GM12864 (cell line): ENCODE measurements at regions not wholly inside any gene's neighbourhood (a gene's known extent, or its start where the extent isn't known, plus 50 kb on each side); places are given as distances from the start of the nearest gene placed in this dataset.

Experiments
- DNase-seq: peaks from one replicate; pipeline ENCODE4 v3.0.0-alpha.2; 2011; ENCODE audit warnings: low read depth
- H3K4me3 ChIP-seq: 2 replicates; pipeline ENCODE4 v1.5.1; 2011; ENCODE audit warnings: mild to moderate bottlenecking, low read depth, low read length, control low read depth
- TF ChIP-seq, protein P1 (sequence below): IDR thresholded peaks from 2 replicates; pipeline ENCODE4 v1.5.1; 2011; ENCODE audit warnings: low read depth, mild to moderate bottlenecking, moderate library complexity, low read length, control low read depth, inconsistent platforms; ENCODE audit errors: missing control alignments

DNA sequence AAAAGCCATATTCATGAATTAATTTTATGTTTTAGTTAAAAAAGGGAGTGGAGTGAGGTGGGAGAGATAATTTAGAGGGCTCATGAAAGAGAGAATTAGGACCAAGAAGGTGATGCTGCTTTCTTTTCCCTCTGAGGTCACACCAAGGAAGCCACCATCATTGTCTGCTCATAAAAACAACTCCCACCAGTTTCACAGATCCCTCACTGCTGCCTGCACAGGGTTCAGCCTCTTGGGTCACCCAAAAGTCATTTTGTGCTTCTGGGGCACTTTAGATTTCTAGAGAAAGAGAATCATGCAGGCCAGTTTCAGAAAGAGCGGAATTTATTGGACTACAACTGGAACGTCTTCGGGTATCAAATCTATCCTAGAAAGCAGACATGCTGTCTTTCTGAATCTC is 241.4 kb upstream of the EOMES start:
- no peak overlapping the region for H3K4me3 ChIP-seq
- DNase-seq, result no peak
- TF ChIP-seq, protein P1, sequence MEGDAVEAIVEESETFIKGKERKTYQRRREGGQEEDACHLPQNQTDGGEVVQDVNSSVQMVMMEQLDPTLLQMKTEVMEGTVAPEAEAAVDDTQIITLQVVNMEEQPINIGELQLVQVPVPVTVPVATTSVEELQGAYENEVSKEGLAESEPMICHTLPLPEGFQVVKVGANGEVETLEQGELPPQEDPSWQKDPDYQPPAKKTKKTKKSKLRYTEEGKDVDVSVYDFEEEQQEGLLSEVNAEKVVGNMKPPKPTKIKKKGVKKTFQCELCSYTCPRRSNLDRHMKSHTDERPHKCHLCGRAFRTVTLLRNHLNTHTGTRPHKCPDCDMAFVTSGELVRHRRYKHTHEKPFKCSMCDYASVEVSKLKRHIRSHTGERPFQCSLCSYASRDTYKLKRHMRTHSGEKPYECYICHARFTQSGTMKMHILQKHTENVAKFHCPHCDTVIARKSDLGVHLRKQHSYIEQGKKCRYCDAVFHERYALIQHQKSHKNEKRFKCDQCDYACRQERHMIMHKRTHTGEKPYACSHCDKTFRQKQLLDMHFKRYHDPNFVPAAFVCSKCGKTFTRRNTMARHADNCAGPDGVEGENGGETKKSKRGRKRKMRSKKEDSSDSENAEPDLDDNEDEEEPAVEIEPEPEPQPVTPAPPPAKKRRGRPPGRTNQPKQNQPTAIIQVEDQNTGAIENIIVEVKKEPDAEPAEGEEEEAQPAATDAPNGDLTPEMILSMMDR, result no peak

DNA sequence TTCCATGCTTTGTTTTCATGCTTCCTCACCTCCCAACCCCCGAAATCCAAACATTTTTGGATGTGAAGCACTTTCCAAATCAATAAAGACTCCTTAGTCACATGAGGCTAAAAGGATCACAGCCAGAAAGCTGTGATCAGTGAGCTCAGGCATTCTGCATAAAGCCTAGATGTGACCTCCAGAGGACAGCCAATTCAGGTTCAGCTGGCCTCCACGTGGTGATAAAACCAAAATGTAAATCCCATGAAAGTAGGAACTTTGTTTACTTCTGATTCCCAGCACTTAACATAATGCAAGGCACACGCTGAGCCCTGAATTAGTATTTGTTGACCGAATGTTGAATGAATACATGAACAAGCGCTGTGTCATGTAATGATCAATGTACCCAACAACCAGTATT is 249.5 kb upstream of the EOMES start:
- TF ChIP-seq, protein P1, result no peak
- no peak overlapping the region for H3K4me3 ChIP-seq
- no peak for DNase-seq

DNA sequence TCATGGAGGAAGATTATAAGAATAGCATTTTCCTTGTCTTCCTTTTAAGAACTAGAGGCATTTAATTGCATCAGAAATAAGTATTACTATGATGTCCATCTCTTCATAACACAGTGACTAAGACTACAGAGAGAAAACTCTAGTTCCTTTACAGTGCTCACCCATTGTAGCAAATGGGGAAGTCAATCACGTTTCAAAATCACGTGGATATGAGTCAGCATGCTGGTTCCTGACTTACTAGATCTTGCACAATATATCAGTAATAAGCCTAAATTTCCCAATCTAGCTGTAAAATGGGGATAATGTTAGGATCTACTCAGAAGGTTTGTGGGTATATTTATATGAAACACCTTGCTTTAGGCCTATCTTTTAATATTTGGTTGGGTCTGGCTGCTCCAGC is 254.8 kb upstream of the EOMES start:
- TF ChIP-seq, protein P1, result no peak
- no peak for DNase-seq
- no peak overlapping the region for H3K4me3 ChIP-seq

DNA sequence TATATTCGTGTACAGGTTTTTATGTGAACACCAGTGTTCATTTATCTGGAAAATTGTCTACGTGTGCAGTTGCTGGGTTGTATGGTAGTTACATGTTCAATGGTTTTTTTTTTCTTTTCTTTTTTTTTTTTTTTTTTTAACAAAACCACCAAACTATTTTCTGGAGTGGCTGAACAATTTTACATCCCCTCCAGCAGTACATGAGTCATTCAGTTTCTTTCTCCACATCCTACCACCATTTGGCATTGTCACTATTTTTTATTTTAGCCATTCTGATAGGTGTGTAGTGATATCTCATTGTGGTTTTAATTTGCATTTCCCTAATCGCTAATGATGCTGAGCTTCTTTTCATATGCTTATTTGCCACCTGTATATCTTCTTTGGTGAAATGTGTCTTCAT is 256.3 kb upstream of the EOMES start:
- DNase-seq, result no peak
- no peak overlapping the region for H3K4me3 ChIP-seq
- TF ChIP-seq, protein P1, result no peak

DNA sequence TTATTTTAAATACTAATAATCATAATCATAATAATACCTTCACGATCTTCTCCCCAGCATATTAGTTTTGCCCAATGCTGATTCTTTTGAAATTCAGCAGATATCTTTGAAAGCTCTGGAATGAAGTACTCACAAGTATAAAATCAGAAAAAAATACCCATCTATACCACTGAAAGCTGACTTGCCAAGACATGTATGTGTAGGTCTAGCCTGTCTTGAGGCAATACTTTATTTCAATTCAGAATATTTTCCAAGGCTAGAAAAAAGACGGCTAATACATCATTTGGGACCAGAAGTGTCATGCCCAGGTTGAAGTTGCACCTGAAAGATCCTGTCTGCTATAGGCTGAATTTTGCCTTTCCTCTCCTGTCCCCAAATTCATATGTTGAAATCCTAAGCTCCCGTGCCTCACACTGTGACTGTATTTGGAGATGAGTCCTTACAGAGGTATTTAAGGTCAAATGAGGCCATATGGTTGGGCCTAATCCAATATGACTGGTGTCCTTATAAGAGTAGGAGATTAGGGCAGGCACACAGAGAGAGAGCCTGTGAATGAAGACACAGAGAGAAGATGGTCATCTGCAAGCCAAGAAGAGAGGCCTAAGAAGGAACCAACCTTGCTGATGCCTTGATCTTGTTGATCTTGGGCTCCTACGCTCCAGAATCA is 255.9 kb upstream of the CMC1 start:
- DNase-seq, result no peak
- no peak overlapping the region for H3K4me3 ChIP-seq
- TF ChIP-seq, protein P1, result no peak

DNA sequence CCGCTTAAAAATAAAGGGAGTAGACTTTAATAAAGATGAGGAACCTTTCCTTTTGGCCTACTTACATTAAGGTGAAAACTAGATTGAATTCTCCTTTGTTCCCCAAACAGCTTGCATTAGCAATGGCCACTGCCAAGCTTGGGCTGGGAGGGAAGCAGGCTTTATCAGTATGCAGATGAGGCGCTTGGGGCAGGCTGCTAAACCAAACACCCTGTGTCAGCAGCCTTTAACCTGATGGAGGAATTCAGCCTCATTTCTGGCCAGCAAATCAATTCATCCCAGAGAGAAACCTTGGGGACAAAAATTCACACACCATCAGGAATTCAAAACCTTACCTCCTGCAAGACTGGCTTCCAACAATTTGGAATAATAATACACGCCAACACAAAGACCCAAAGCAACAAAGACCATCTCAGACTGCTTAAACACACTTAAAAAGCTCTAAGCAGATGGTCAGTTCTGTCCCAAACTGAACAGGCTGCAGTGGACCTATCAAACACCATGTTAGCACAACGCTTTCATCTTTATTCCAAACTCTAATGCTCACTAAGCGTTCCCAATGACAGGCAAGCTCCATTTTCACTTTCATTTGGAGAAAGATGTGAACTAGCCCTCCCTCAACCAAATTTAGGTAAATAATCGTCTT is 255.1 kb upstream of the CMC1 start:
- TF ChIP-seq, protein P1, result no peak
- no peak overlapping the region for H3K4me3 ChIP-seq
- DNase-seq, result no peak

DNA sequence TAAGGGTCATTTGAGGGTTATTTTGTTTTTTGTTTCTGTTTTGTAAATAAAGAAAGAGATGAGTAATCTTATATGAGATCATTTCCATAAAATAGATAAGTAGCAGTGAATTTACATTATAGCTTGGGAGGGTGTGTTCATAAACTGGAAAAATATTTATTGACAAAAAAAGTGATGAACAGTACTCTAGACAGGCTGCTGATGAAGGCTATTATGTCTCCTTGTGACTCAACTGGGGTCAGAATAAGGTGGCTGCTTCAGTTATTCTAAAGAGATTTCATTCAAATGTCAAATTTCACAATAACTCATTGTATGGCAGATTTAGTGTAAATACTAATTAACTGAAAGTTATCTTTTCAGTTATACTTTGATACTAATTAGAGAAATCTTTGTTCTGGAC is 251.1 kb upstream of the CMC1 start:
- TF ChIP-seq, protein P1, result no peak
- DNase-seq, result no peak
- H3K4me3 ChIP-seq, result no peak overlapping the region
